ENCODE measurements at regions not wholly inside any gene's neighbourhood (a gene's known extent, or its start where the extent isn't known, plus 50 kb on each side); places are given as distances from the start of the nearest gene placed in this dataset.

DNA sequence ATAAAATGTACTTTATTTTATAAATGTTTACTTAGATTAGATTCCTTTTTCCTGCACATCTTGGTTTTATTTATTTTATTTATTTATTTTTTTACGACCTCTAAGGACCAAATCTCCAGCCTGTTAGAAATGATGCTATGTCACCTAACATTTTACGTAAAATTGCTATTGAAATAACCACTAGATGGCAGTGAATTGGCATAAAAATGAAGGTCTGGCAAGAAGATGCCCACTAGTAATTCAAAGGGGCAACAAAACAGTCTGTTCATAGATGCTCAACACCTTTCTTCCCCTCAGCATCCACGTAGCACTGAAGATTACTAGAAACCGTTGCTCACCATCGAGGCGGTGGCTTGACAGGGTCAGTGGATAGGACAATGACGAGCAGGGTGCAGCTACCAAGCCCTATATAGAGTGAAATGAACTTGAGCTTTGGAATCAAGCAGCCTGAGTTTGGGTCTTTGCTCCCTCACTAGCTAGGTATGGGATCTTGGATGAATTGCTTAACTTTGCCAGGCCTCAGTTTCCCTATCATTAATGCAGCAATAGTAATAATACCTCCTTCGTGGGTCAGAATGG lies 128.7 kb upstream of the L3MBTL4 start:
- TF ChIP-seq CTCF (IDR thresholded peaks at IDR 0.05; ENCODE audit: insufficient read depth, low read length), result peak; percentile 37
- no peak for TF ChIP-seq GABPA (IDR thresholded peaks at IDR 0.05; ENCODE audit: low read depth)
- no peak for TF ChIP-seq POLR2AphosphoS5 (IDR thresholded peaks at IDR 0.05; ENCODE audit: low read depth)
- TF ChIP-seq, protein P1, sequence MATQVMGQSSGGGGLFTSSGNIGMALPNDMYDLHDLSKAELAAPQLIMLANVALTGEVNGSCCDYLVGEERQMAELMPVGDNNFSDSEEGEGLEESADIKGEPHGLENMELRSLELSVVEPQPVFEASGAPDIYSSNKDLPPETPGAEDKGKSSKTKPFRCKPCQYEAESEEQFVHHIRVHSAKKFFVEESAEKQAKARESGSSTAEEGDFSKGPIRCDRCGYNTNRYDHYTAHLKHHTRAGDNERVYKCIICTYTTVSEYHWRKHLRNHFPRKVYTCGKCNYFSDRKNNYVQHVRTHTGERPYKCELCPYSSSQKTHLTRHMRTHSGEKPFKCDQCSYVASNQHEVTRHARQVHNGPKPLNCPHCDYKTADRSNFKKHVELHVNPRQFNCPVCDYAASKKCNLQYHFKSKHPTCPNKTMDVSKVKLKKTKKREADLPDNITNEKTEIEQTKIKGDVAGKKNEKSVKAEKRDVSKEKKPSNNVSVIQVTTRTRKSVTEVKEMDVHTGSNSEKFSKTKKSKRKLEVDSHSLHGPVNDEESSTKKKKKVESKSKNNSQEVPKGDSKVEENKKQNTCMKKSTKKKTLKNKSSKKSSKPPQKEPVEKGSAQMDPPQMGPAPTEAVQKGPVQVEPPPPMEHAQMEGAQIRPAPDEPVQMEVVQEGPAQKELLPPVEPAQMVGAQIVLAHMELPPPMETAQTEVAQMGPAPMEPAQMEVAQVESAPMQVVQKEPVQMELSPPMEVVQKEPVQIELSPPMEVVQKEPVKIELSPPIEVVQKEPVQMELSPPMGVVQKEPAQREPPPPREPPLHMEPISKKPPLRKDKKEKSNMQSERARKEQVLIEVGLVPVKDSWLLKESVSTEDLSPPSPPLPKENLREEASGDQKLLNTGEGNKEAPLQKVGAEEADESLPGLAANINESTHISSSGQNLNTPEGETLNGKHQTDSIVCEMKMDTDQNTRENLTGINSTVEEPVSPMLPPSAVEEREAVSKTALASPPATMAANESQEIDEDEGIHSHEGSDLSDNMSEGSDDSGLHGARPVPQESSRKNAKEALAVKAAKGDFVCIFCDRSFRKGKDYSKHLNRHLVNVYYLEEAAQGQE (IDR thresholded peaks at IDR 0.05; ENCODE audit: insufficient replicate concordance, low read depth), result no peak
